GM12878 (cell line): ENCODE measurements at regions not wholly inside any gene's neighbourhood (a gene's known extent, or its start where the extent isn't known, plus 50 kb on each side); places are given as distances from the start of the nearest gene placed in this dataset.

Experiments used
- CTCF ChIP-seq, 3 experiments: IDR thresholded peaks in 2 of 3; conservative IDR thresholded peaks in 1 of 3; 2 replicates each; pipeline ENCODE4 v1.5.1; 2011; ENCODE audit warnings: low read depth in 3 of 3, low read length in 3 of 3, mild to moderate bottlenecking in 3 of 3, control low read depth in 2 of 3, moderate library complexity in 2 of 3, inconsistent platforms in 1 of 3, mixed read lengths in 1 of 3; ENCODE audit not compliant: control insufficient read depth in 2 of 3, insufficient read depth in 1 of 3; ENCODE audit errors: extremely low read depth in 1 of 3
- E4F1 ChIP-seq: fragments of 450-650 bp; IDR thresholded peaks from 2 replicates; pipeline ENCODE4 v1.6.1; 2018; ENCODE audit warnings: borderline replicate concordance, mild to moderate bottlenecking; ENCODE audit not compliant: partially characterized antibody
- MTA2 ChIP-seq: fragments of 450-650 bp; IDR thresholded peaks from 2 replicates; pipeline ENCODE4 v1.6.1; 2016; ENCODE audit warnings: low read depth, mild to moderate bottlenecking, moderate library complexity
- NR2C1 ChIP-seq: fragments of 450-650 bp; IDR thresholded peaks from 2 replicates; pipeline ENCODE4 v1.6.1; 2017; ENCODE audit warnings: antibody characterized with exemption, mild to moderate bottlenecking, moderate library complexity
- POLR2A ChIP-seq: IDR thresholded peaks from 2 replicates; pipeline ENCODE4 v1.6.1; 2011; ENCODE audit warnings: low read depth, mild to moderate bottlenecking, low read length
- POLR2AphosphoS5 ChIP-seq: IDR thresholded peaks from 2 replicates; pipeline ENCODE4 v1.6.1; 2011; ENCODE audit warnings: mild to moderate bottlenecking, low read length, inconsistent platforms
- POU2F2 ChIP-seq: IDR thresholded peaks from 3 replicates; pipeline ENCODE4 v1.6.1; 2011; ENCODE audit warnings: low read depth, mild to moderate bottlenecking, low read length, borderline replicate concordance
- PRDM15 ChIP-seq: fragments of 450-650 bp; formaldehyde crosslinking; IDR thresholded peaks from 2 replicates; pipeline ENCODE4 v1.4.0; 2020; ENCODE audit warnings: mild to moderate bottlenecking, moderate library complexity
- SIN3A ChIP-seq: IDR thresholded peaks from 2 replicates; pipeline ENCODE4 v1.6.1; 2012; ENCODE audit warnings: low read depth, low read length, improper control_type of control experiment
- SMC3 ChIP-seq: IDR thresholded peaks from 2 replicates; pipeline ENCODE4 v1.6.1; 2011; ENCODE audit warnings: low read length, improper control_type of control experiment, borderline replicate concordance
- TCF7 ChIP-seq: IDR thresholded peaks from 2 replicates; pipeline ENCODE4 v1.6.1; 2014; ENCODE audit warnings: antibody characterized with exemption, borderline replicate concordance

GRCh38 chr6:148226284-148226683 is 116.4 kb upstream of the SASH1 start:
- TF ChIP-seq SIN3A (no peak), CTCF (IDR thresholded peaks at IDR 0.05 in 2 of 3, conservative IDR thresholded peaks at IDR 0.05 in 1 of 3; ENCODE audit: control insufficient read depth in 2 of 3, extremely low read depth in 1 of 3, insufficient read depth in 1 of 3, low read depth in 3 of 3, low read length in 3 of 3) (no peak), MTA2 (no peak), PRDM15 (CRISPR knock-in tag) (no peak), POLR2AphosphoS5 (no peak), E4F1 (no peak), NR2C1 (no peak), SMC3 (no peak), POLR2A (no peak), POU2F2 (no peak), TCF7 (no peak)
